DLD1 (cell line): ENCODE measurements at regions not wholly inside any gene's neighbourhood (a gene's known extent, or its start where the extent isn't known, plus 50 kb on each side); places are given as distances from the start of the nearest gene placed in this dataset.
"Not testable (repeated sequence)": the region's sequence is repeated elsewhere in the genome, so short reads cannot be mapped to it uniquely, and the experiment has no call there.

Source experiments
- in situ Hi-C: cut with HindIII; loops from 2 replicates; pipeline ENCODE4 v1.10.0; 2017; ENCODE audit warnings: low sequenced_read_pairs

- in situ Hi-C loops, result no loop called here
These were observed 179.0 kb downstream of the BCAS1 start for GRCh38 chr20:53891306-53891894.

- in situ Hi-C loops, result no loop called here
These were observed 179.7 kb downstream of the BCAS1 start for GRCh38 chr20:53890443-53891305.

- in situ Hi-C loops, result no loop called here
These were observed 180.8 kb downstream of the BCAS1 start for GRCh38 chr20:53889411-53890148.

- in situ Hi-C loops, result no loop called here
These were observed 181.4 kb downstream of the BCAS1 start for GRCh38 chr20:53888951-53889350.

- in situ Hi-C loops, result no loop called here
These were observed 181.9 kb downstream of the BCAS1 start for GRCh38 chr20:53888510-53888909.

GRCh38 chr20:53887973-53888372 is 182.4 kb downstream of the BCAS1 start:
- in situ Hi-C loops, result no loop called here

GRCh38 chr20:53884859-53885541 is 185.4 kb downstream of the BCAS1 start:
- in situ Hi-C loops, result no loop called here

- in situ Hi-C loops, result no loop called here
These were observed 187.1 kb downstream of the BCAS1 start for GRCh38 chr20:53883098-53883911.

- in situ Hi-C loops, result not testable (repeated sequence)
These were observed 187.9 kb downstream of the BCAS1 start for GRCh38 chr20:53882438-53882986.

GRCh38 chr20:53881362-53881761 is 189.0 kb downstream of the BCAS1 start:
- in situ Hi-C loops, result no loop called here

GRCh38 chr20:53880108-53880641 is 190.2 kb downstream of the BCAS1 start:
- in situ Hi-C loops, result no loop called here

- in situ Hi-C loops, result no loop called here
These were observed 191.2 kb downstream of the BCAS1 start for GRCh38 chr20:53879048-53879684.

- in situ Hi-C loops, result no loop called here
These were observed 191.9 kb downstream of the BCAS1 start for GRCh38 chr20:53878262-53879047.

GRCh38 chr20:53876956-53877355 is 193.4 kb downstream of the BCAS1 start:
- in situ Hi-C loops, result no loop called here

GRCh38 chr20:53876470-53876869 is 193.9 kb downstream of the BCAS1 start:
- in situ Hi-C loops, result no loop called here

GRCh38 chr20:53875452-53875851 is 194.9 kb downstream of the BCAS1 start:
- in situ Hi-C loops, result no loop called here

- in situ Hi-C loops, result no loop called here
These were observed 195.7 kb downstream of the BCAS1 start for GRCh38 chr20:53874706-53875105.

GRCh38 chr20:53874104-53874503 is 196.3 kb downstream of the BCAS1 start:
- in situ Hi-C loops, result no loop called here

GRCh38 chr20:53873230-53873604 is 197.2 kb downstream of the BCAS1 start:
- in situ Hi-C loops, result no loop called here
